ENCODE measurements at regions not wholly inside any gene's neighbourhood (a gene's known extent, or its start where the extent isn't known, plus 50 kb on each side); places are given as distances from the start of the nearest gene placed in this dataset.
"Not testable (repeated sequence)": the region's sequence is repeated elsewhere in the genome, so short reads cannot be mapped to it uniquely, and the experiment has no call there.

DNA sequence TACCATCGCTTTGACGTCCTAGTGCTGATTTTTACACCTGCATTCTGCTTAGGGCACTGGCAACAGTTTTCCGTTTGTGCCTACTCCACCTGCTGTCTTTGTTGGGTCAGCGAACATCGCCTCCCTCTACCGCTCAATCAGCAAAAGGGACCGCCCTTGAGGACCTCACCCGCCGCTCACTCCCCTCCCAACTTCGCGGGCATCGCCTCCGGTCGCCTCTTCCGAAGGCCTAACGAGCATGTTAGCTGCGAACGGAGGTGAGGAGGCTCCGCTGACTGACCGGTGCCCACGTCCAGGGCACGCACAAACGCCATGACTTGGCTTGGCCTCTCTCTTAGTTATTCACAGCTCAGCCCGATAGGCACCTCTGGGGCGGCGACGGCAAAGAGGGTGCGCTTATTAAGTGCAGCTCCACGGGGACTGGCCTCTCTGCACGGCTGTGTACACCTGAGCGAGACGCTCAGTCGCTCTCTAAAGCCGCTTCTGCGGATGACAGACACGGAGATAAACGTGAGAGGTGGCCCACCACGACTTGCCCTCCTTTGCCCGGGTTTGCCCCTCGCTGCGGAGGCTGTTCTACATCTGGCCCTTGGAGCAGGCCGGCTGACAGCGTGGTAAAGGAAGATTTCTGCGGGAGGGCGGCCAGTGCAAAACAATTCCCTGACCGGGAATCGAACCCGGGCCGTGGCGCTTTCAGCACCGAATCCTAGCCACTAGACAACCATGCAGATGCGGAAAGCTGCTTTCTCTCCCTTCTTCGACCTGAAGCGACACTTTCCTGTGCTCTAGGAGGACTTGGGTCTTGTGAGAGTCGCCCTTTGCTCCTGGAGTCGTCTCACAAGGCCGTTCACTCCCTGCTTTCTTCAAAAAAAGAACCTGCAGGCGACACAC is 81.6 kb upstream of the FCGR1A start:
- DNase-seq, result not testable (repeated sequence)

GRCh38 chr1:149708192-149708853 is 74.2 kb upstream of the FCGR1A start:
- peak; percentile 70 for DNase-seq

DNA sequence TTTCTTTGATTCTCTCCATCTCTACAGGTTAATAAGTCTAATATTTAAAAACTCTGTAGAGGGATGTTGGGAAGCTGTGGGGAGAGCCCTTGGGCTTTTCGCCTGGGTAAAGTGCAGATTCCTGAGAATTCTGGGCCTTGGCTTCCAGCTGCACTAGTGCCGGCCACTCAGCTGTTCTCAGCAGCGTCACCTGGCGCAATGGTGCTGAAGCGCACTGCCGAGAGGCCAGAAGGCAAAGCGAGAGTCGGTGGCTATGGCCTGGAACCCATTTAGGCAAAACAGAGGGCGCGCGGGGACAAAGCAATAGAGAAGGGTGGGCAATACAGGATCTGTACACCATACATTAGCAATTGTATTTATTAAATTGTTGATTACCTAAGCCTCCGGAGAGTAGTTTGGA is 70.8 kb upstream of the FCGR1A start:
- DNase-seq, result not testable (repeated sequence)

DNA sequence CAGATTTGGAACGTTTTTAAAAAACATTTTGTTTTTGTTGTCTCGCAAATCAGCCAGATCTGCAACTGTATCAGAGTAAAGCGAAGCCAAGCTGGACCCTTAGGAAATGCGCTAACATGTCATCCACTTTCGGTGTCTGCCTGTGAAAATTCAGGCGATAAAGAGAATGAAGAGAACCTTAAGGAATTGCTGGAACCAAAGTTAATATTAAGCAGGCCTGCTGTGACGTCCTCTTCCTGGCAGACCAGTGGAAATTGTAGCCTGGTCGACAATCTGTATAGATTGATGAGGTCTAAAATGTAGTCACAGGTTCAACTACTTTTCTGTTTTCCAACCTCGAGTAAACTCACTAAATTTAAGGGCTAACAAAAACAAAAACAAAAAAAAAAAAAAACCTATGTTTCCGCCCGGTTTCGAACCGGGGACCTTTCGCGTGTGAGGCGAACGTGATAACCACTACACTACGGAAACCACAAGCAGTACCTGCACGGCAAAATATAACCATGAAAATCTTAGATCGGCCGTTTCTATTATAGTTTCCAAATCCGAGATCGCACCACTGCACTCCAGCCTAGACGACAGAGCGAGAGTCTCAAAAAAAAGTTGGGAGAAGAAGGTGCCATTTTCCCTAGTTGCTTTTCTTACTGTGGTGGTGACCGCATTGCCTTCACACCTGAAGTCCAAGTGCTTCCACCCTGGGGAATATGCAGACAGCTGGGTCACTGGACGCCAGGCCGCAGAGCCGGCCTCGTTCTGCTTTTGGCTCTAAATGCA is 70.2 kb upstream of the FCGR1A start:
- DNase-seq, result peak; percentile 64

GRCh38 chr1:149713513-149713912 is 69.0 kb upstream of the FCGR1A start:
- DNase-seq, result not testable (repeated sequence)

- DNase-seq, result not testable (repeated sequence)
These were observed 68.5 kb upstream of the FCGR1A start for GRCh38 chr1:149713952-149714351.

- DNase-seq, result not testable (repeated sequence)
These were observed 57.7 kb upstream of the FCGR1A start for GRCh38 chr1:149724618-149725302.

DNA sequence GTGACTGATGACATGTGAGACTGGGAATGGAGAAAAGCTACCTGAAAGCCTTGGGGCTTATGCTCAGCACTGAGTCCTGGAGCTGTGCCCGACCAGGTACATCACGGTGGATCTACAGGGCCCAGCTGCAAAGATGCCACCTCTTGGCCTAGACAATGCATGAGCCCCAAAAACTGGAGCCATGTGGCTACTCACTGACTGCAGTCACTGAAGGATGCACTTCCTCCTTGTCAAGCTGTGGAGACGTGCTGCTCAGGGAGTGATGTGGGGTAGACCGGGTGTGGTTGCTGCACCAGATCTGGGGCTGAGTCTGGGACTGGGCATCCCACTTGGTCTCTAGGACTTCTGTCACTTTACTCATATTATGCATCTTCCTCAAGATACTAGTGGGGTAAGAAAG is 55.8 kb upstream of the FCGR1A start:
- not testable (repeated sequence) for DNase-seq

GRCh38 chr1:149728598-149728997 is 53.9 kb upstream of the FCGR1A start:
- not testable (repeated sequence) for DNase-seq

Data from right kidney (tissue), 1 donor.